ENCODE measurements at regions not wholly inside any gene's neighbourhood (a gene's known extent, or its start where the extent isn't known, plus 50 kb on each side); places are given as distances from the start of the nearest gene placed in this dataset.

DNA sequence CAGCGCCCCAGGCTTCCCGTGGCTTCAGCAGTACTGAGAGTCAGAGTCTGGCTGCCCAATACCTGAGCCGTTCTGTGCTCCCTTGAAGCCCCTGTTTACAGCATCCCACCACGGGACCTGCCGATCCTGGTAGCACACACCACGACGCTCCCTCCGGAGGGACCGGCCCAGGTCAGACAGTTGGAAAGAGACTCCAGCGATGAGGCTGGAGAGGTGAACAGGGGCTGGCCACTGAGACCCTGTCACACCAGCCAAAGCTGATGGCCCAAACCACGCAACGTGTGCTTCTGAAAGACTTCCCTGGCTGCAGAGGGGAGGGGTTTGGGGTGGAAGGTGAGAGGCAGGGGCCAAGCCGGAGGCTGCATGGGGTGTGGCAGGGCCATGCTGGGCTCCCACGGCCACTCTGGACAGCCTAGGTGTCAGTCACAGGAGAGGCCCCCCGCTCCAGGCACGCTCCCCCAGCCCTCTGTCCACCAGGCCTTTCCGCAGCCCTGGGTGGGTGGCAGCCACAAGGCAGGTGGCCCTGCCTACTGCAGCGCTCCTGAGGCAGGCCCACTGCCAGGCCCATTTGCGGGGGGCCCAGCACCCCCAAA is 140.2 kb upstream of the CHST15 start:
- Histone ChIP-seq H3K27me3 (no peaks in the 10 kb centered on the region), H3K27ac (peak overlapping the region in 2 of 10 donors; percentile 28 to 29), H3K36me3 (no peaks in the 10 kb centered on the region), H3K9me3 (peaks cover 0 to 13% (median 0%) of the 10 kb centered on the region in 11 donors), H3K4me1 (peaks cover 0 to 23% (median 11%) of the 10 kb centered on the region in 9 donors), H3K4me3 (no peak overlapping the region)
- intact Hi-C loops (cut with DNase I): no loop called here
- WGBS, 2 donors: 72 to 73% methylated on average over 19 of the region's 19 CpGs
- TF ChIP-seq, protein P1, sequence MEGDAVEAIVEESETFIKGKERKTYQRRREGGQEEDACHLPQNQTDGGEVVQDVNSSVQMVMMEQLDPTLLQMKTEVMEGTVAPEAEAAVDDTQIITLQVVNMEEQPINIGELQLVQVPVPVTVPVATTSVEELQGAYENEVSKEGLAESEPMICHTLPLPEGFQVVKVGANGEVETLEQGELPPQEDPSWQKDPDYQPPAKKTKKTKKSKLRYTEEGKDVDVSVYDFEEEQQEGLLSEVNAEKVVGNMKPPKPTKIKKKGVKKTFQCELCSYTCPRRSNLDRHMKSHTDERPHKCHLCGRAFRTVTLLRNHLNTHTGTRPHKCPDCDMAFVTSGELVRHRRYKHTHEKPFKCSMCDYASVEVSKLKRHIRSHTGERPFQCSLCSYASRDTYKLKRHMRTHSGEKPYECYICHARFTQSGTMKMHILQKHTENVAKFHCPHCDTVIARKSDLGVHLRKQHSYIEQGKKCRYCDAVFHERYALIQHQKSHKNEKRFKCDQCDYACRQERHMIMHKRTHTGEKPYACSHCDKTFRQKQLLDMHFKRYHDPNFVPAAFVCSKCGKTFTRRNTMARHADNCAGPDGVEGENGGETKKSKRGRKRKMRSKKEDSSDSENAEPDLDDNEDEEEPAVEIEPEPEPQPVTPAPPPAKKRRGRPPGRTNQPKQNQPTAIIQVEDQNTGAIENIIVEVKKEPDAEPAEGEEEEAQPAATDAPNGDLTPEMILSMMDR (IDR thresholded peaks at IDR 0.05): no peak
- DNase-seq (no peak), ATAC-seq (peak in 4 of 8 donors; percentile 7 to 44 (median 32))

DNA sequence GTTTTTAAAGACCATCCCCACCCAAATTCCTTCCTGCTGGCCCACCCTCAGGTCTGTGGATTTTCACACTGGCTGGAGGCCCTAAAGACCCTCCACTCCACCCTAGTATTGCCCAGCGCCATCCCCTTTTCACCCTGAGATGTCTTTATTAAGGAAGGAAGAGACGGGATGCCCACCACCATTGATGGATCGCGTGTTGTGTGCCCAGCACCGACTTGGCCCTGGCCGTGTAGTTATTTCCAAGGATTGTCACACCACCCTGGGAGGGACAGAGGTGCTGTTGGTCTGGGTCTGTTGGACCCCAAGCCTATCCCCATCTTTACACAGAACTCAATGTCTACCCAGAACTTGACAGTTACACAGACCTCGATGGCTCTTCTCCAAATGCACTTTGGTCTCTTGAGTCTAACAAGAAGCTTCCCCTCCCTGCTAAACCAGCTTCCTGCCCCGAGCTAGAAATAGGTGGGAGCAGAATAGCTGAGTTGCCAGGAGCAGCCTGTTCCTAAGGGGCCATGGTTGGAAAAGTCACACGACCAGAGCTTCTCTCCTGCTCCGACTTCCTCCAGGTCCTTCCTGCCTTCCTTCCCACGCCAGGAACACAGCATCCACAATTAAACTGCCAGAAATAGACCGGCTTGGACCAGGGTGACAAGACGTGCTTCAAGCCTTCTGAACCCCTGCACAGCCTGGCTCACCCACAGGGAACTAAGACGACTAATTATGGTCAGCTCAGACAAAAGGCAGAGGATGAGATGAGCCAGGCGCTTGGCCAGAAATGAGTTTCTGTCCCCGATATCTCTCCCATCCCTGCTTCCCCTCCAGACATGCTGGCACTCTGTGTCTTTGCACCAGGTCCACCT is 139.5 kb upstream of the CHST15 start:
- TF ChIP-seq, protein P1 (IDR thresholded peaks at IDR 0.05): no peak
- intact Hi-C loops (cut with DNase I): no loop called here
- no peaks in the 10 kb centered on the region for H3K36me3 ChIP-seq
- WGBS, 2 donors: 43 to 54% methylated on average over 16 of the region's 16 CpGs
- H3K27me3 ChIP-seq: no peaks in the 10 kb centered on the region
- H3K27ac ChIP-seq: peak overlapping the region in 3 of 10 donors; percentile 21 to 50 (median 29)
- no peak overlapping the region for H3K4me3 ChIP-seq
- H3K9me3 ChIP-seq: peaks cover 0 to 13% (median 0%) of the 10 kb centered on the region in 11 donors
- DNase-seq (no peak), ATAC-seq (peak in 7 of 8 donors; percentile 21 to 86 (median 66))
- peaks cover 0 to 19% (median 11%) of the 10 kb centered on the region in 9 donors for H3K4me1 ChIP-seq

- H3K4me3 ChIP-seq: no peak overlapping the region
- 93% methylated on average over 8 of the region's 8 CpGs for WGBS, 2 donors
- H3K36me3 ChIP-seq: no peaks in the 10 kb centered on the region
- peaks cover 0 to 15% (median 0%) of the 10 kb centered on the region in 11 donors for H3K9me3 ChIP-seq
- TF ChIP-seq, protein P1 (IDR thresholded peaks at IDR 0.05): no peak
- ATAC-seq (no peak), DNase-seq (no peak)
- no peaks in the 10 kb centered on the region for H3K27me3 ChIP-seq
- H3K4me1 ChIP-seq: peaks cover 0 to 19% (median 11%) of the 10 kb centered on the region in 9 donors
- H3K27ac ChIP-seq: no peak overlapping the region
- intact Hi-C loops (cut with DNase I): no loop called here
Observed at GRCh38 chr10:124231168-124232155, 138.1 kb upstream of the CHST15 start.

All from heart right ventricle (tissue), 16 donors.